Left lung (tissue), 4 donors: ENCODE measurements at regions not wholly inside any gene's neighbourhood (a gene's known extent, or its start where the extent isn't known, plus 50 kb on each side); places are given as distances from the start of the nearest gene placed in this dataset.
"Not testable (repeated sequence)": the region's sequence is repeated elsewhere in the genome, so short reads cannot be mapped to it uniquely, and the experiment has no call there.

Source experiments
- ATAC-seq: fragments of 200-7000 bp; cut with Tn5 transposase; one replicate; pipeline ENCODE4 v1.9.1; 2020; ENCODE audit warnings: moderate library complexity
- DNase-seq, 4 donors: peaks; one replicate each; pipeline ENCODE4 v3.0.0-alpha.2; 2013 to 2020
- H3K27ac ChIP-seq, 2 donors: fragments of 200-600 bp; sonication (generic) in 1 of 2; one replicate each; pipeline versions ENCODE4 v1.5.0 to v1.8.0; 2020 to 2021
- H3K27me3 ChIP-seq, 2 donors: fragments of 200-600 bp; sonication (generic) in 1 of 2; one replicate each; pipeline versions ENCODE4 v1.5.0 to v1.8.0; 2020 to 2021
- H3K36me3 ChIP-seq, 2 donors: fragments of 200-600 bp; sonication (generic) in 1 of 2; one replicate each; pipeline versions ENCODE4 v1.5.0 to v1.8.0; 2020 to 2021
- H3K4me1 ChIP-seq, 2 donors: fragments of 200-600 bp; one replicate each; pipeline ENCODE4 v1.8.0; 2021
- H3K4me3 ChIP-seq, 2 donors: fragments of 200-600 bp; sonication (generic) in 1 of 2; one replicate each; pipeline versions ENCODE4 v1.5.0 to v1.8.0; 2020 to 2021; ENCODE audit warnings: mild to moderate bottlenecking in 1 of 2
- H3K9me3 ChIP-seq, 2 donors: fragments of 200-600 bp; sonication (generic) in 1 of 2; one replicate each; pipeline versions ENCODE4 v1.5.0 to v1.8.0; 2020 to 2021
- CTCF ChIP-seq, 2 donors: fragments of 200-600 bp; sonication (generic) in 1 of 2; IDR thresholded peaks; one replicate each; pipeline versions ENCODE4 v1.5.0 to v1.8.0; 2021; ENCODE audit warnings: antibody characterized with exemption in 2 of 2
- intact Hi-C, 2 donors: fragments of 100-400 bp; cut with DNase I; formaldehyde crosslinking; loops; one replicate each; pipeline versions ENCODE4 v1.11.2 to v1.14.2; 2022
- donor health status: DM: no; HTN: yes; CAD: no.
- donor health status: DM: no; HTN: no; CAD: no.

- ATAC-seq = no peak
These were observed 590.0 kb upstream of the DIAPH2 start for GRCh38 chrX:96094616-96095015.

GRCh38 chrX:96098471-96098870 lies 586.2 kb upstream of the DIAPH2 start:
- no peaks in the 10 kb centered on the region for H3K4me1 ChIP-seq
- intact Hi-C loops = no loop called here
- DNase-seq (no peak), ATAC-seq (no peak)
- no peaks in the 10 kb centered on the region for H3K27me3 ChIP-seq
- H3K4me3 ChIP-seq = no peak overlapping the region
- H3K36me3 ChIP-seq = no peaks in the 10 kb centered on the region
- H3K27ac ChIP-seq = no peak overlapping the region
- TF ChIP-seq CTCF (IDR thresholded peaks at IDR 0.05) = no peak
- no peaks in the 10 kb centered on the region for H3K9me3 ChIP-seq

More at GRCh38 chrX:96094616-96095015, 590.0 kb upstream of the DIAPH2 start:
- H3K4me1 ChIP-seq = no peaks in the 10 kb centered on the region
- H3K9me3 ChIP-seq = peaks cover 0 to 3% of the 10 kb centered on the region in 2 donors
- H3K36me3 ChIP-seq = no peaks in the 10 kb centered on the region
- no peak overlapping the region for H3K27ac ChIP-seq
- DNase-seq = no peak
- no peak for TF ChIP-seq CTCF (IDR thresholded peaks at IDR 0.05)
- no peak overlapping the region for H3K4me3 ChIP-seq
- H3K27me3 ChIP-seq = no peaks in the 10 kb centered on the region
- intact Hi-C loops = no loop called here

- no peak for TF ChIP-seq CTCF (IDR thresholded peaks at IDR 0.05)
- H3K36me3 ChIP-seq = no peaks in the 10 kb centered on the region
These were observed 581.6 kb upstream of the DIAPH2 start for GRCh38 chrX:96102997-96103396.

GRCh38 chrX:96112689-96113088 lies 572.0 kb upstream of the DIAPH2 start:
- no peak for ATAC-seq
- no peaks in the 10 kb centered on the region for H3K4me1 ChIP-seq
- intact Hi-C loops = no loop called here

More at GRCh38 chrX:96102997-96103396, 581.6 kb upstream of the DIAPH2 start:
- ATAC-seq (no peak), DNase-seq (peak in 2 of 4 donors; percentile 19 to 29)
- Histone ChIP-seq H3K4me3 (no peak overlapping the region), H3K27ac (no peak overlapping the region), H3K27me3 (no peaks in the 10 kb centered on the region), H3K9me3 (no peaks in the 10 kb centered on the region), H3K4me1 (no peaks in the 10 kb centered on the region)
- intact Hi-C loops = no loop called here

GRCh38 chrX:96126182-96126581 lies 558.5 kb upstream of the DIAPH2 start:
- DNase-seq (no peak), ATAC-seq (no peak)
- no peak overlapping the region for H3K27ac ChIP-seq
- H3K27me3 ChIP-seq = peaks cover 0 to 5% of the 10 kb centered on the region in 2 donors
- no peaks in the 10 kb centered on the region for H3K4me1 ChIP-seq
- H3K4me3 ChIP-seq = no peak overlapping the region
- intact Hi-C loops = no loop called here
- no peaks in the 10 kb centered on the region for H3K36me3 ChIP-seq
- no peak for TF ChIP-seq CTCF (IDR thresholded peaks at IDR 0.05)
- H3K9me3 ChIP-seq = no peaks in the 10 kb centered on the region

More at GRCh38 chrX:96112689-96113088, 572.0 kb upstream of the DIAPH2 start:
- Histone ChIP-seq H3K36me3 (no peaks in the 10 kb centered on the region), H3K9me3 (no peaks in the 10 kb centered on the region), H3K27ac (no peak overlapping the region), H3K4me3 (no peak overlapping the region), H3K27me3 (no peaks in the 10 kb centered on the region)
- no peak for DNase-seq
- no peak for TF ChIP-seq CTCF (IDR thresholded peaks at IDR 0.05)

- H3K36me3 ChIP-seq, H3K4me3 ChIP-seq, intact Hi-C loops, ATAC-seq, H3K27ac ChIP-seq, H3K4me1 ChIP-seq, H3K27me3 ChIP-seq, DNase-seq, H3K9me3 ChIP-seq: not testable (repeated sequence)
These were observed 556.6 kb upstream of the DIAPH2 start for GRCh38 chrX:96128058-96128457.
